Ovary (tissue), 7 donors: ENCODE measurements at regions not wholly inside any gene's neighbourhood (a gene's known extent, or its start where the extent isn't known, plus 50 kb on each side); places are given as distances from the start of the nearest gene placed in this dataset.

ENCODE experiments used
- DNase-seq, 5 donors: peaks; one replicate each; pipeline ENCODE4 v3.0.0-alpha.2; 2019 to 2020
- H3K27ac ChIP-seq, 2 donors: fragments of 200-600 bp; one replicate each; pipeline versions ENCODE4 v1.5.1 to v1.8.0; 2019 to 2022
- H3K27me3 ChIP-seq: fragments of 200-600 bp; one replicate; pipeline ENCODE4 v1.8.0; 2022
- H3K36me3 ChIP-seq: fragments of 200-600 bp; sonication (generic); one replicate; pipeline ENCODE4 v1.5.1; 2019
- H3K4me1 ChIP-seq: one replicate; pipeline ENCODE4 v1.8.1; 2013; ENCODE audit warnings: mild to moderate bottlenecking, moderate library complexity; ENCODE audit not compliant: insufficient read depth
- H3K4me3 ChIP-seq: fragments of 200-600 bp; sonication (generic); one replicate; pipeline ENCODE4 v1.5.1; 2017
- H3K9me3 ChIP-seq, 2 donors: fragments of 200-600 bp in 1 of 2; sonication (generic) in 1 of 2; one replicate each; pipeline versions ENCODE4 v1.5.1 to v1.8.1; 2013 to 2019; ENCODE audit warnings: mild to moderate bottlenecking in 1 of 2, moderate library complexity in 1 of 2
- CTCF ChIP-seq, 3 donors: fragments of 450-650 bp in 2 of 3; fragments of 200-600 bp in 1 of 3; IDR thresholded peaks; one replicate each; pipeline versions ENCODE4 v1.5.1 to v1.8.0; 2016 to 2022; ENCODE audit warnings: antibody characterized with exemption in 3 of 3, mild to moderate bottlenecking in 1 of 3
- EP300 ChIP-seq: sonication (generic); formaldehyde crosslinking; IDR thresholded peaks from one replicate; pipeline ENCODE4 v1.6.1; 2017; ENCODE audit warnings: antibody characterized with exemption
- POLR2A ChIP-seq: fragments of 450-650 bp; IDR thresholded peaks from one replicate; pipeline ENCODE4 v1.6.1; 2017; ENCODE audit warnings: antibody characterized with exemption, mild to moderate bottlenecking, moderate library complexity
- WGBS, 3 donors: extraction: QIAGEN DNeasy Blood & Tissue Kit in 1 of 3; methylation state at CpG; one replicate each; pipeline versions ENCODE4 v1.1.5 to v1.1.7; 2013 to 2017; 5-methylcytosine and 5-hydroxymethylcytosine counted together
- intact Hi-C, 4 donors: fragments of 100-400 bp; cut with DNase I; formaldehyde crosslinking; loops; one replicate each; pipeline versions ENCODE4 v1.11.0 to v1.15.1; 2022 to 2023
- donor health status: DM: no; HTN: no; CAD: no; lungs with moderate emphysema.
- donor health status: DM: no; HTN: no; CAD: no.
- donor health status: Bipolar disorder and iron deficiency.
- donor health status: DM: no; HTN: no; CAD: no.
- donor health status: DM: yes; HTN: yes; CAD: no.

- H3K36me3 ChIP-seq, result no peaks in the 10 kb centered on the region
- H3K4me1 ChIP-seq, result no peaks in the 10 kb centered on the region
- no peak overlapping the region for H3K27ac ChIP-seq
- WGBS, 3 donors, result 48 to 55% (median 53%) methylated on average over 1 of the region's 1 CpG
- no peak overlapping the region for H3K4me3 ChIP-seq
- no peaks in the 10 kb centered on the region for H3K27me3 ChIP-seq
- no peak for TF ChIP-seq EP300
- TF ChIP-seq POLR2A, result no peak
- TF ChIP-seq CTCF (IDR thresholded peaks at IDR 0.05), result no peak
- no peaks in the 10 kb centered on the region for H3K9me3 ChIP-seq
- intact Hi-C loops, result no loop called here
- no peak for DNase-seq
Measured at GRCh38 chrX:130974323-130974722, 71.3 kb upstream of the ENOX2 start.

- no peaks in the 10 kb centered on the region for H3K4me1 ChIP-seq
- no peaks in the 10 kb centered on the region for H3K27me3 ChIP-seq
- H3K4me3 ChIP-seq, result no peak overlapping the region
- H3K9me3 ChIP-seq, result no peaks in the 10 kb centered on the region
- WGBS, 3 donors, result 5 to 8% (median 7%) methylated on average over 7 of the region's 7 CpGs
- H3K27ac ChIP-seq, result no peak overlapping the region
- DNase-seq, result peak in 1 of 5 donors; percentile 24
- H3K36me3 ChIP-seq, result no peaks in the 10 kb centered on the region
- intact Hi-C loops, result no loop called here
- TF ChIP-seq CTCF (IDR thresholded peaks at IDR 0.05) (no peak), POLR2A (no peak), EP300 (no peak)
Measured at GRCh38 chrX:130975947-130976346, 72.9 kb upstream of the ENOX2 start.

GRCh38 chrX:130981836-130982235 is 76.3 kb upstream of the ARHGAP36 start:
- Histone ChIP-seq H3K27ac (no peak overlapping the region), H3K9me3 (no peaks in the 10 kb centered on the region), H3K36me3 (no peaks in the 10 kb centered on the region), H3K27me3 (no peaks in the 10 kb centered on the region), H3K4me1 (no peaks in the 10 kb centered on the region), H3K4me3 (no peak overlapping the region)
- TF ChIP-seq POLR2A (no peak), CTCF (IDR thresholded peaks at IDR 0.05) (no peak), EP300 (no peak)
- intact Hi-C loops, result no loop called here
- DNase-seq, result no peak
- 49 to 67% (median 52%) methylated on average over 2 of the region's 2 CpGs for WGBS, 3 donors

- WGBS, 3 donors, result 25 to 30% (median 28%) methylated on average over 4 of the region's 4 CpGs
- Histone ChIP-seq H3K27ac (no peak overlapping the region), H3K36me3 (no peaks in the 10 kb centered on the region), H3K4me3 (no peak overlapping the region), H3K27me3 (no peaks in the 10 kb centered on the region), H3K4me1 (no peaks in the 10 kb centered on the region), H3K9me3 (no peaks in the 10 kb centered on the region)
- no peak for TF ChIP-seq CTCF (IDR thresholded peaks at IDR 0.05)
- TF ChIP-seq EP300, result no peak
- TF ChIP-seq POLR2A, result no peak
- intact Hi-C loops, result no loop called here
- DNase-seq, result no peak
Measured at GRCh38 chrX:130984782-130985181, 73.4 kb upstream of the ARHGAP36 start.

GRCh38 chrX:130987241-130987640 is 70.9 kb upstream of the ARHGAP36 start:
- Histone ChIP-seq H3K27me3 (no peaks in the 10 kb centered on the region), H3K4me1 (no peaks in the 10 kb centered on the region), H3K4me3 (no peak overlapping the region), H3K36me3 (no peaks in the 10 kb centered on the region), H3K9me3 (no peaks in the 10 kb centered on the region), H3K27ac (no peak overlapping the region)
- intact Hi-C loops, result no loop called here
- DNase-seq, result no peak
- WGBS, 3 donors, result 78 to 79% (median 79%) methylated on average over 4 of the region's 4 CpGs
- TF ChIP-seq EP300 (no peak), POLR2A (no peak), CTCF (IDR thresholded peaks at IDR 0.05) (no peak)
